ENCODE measurements at regions not wholly inside any gene's neighbourhood (a gene's known extent, or its start where the extent isn't known, plus 50 kb on each side); places are given as distances from the start of the nearest gene placed in this dataset.

GRCh38 chr3:89742546-89742945 is 635.1 kb downstream of the EPHA3 start:
- TF ChIP-seq POLR2A (IDR thresholded peaks at IDR 0.05) = no peak
- TF ChIP-seq CTCF (IDR thresholded peaks at IDR 0.05) = no peak
- TF ChIP-seq POLR2AphosphoS5 (IDR thresholded peaks at IDR 0.05) = no peak
- no peak for TF ChIP-seq EP300 (IDR thresholded peaks at IDR 0.05)

All from gastroesophageal sphincter (tissue), 3 donors.